GM21723 (cell line): ENCODE measurements at regions not wholly inside any gene's neighbourhood (a gene's known extent, or its start where the extent isn't known, plus 50 kb on each side); places are given as distances from the start of the nearest gene placed in this dataset.
A peak's percentile ranks its signal among the peaks of the same experiment; 100 is the strongest.
"Not testable (repeated sequence)": the region's sequence is repeated elsewhere in the genome, so short reads cannot be mapped to it uniquely, and the experiment has no call there.

Experiments used
- ATAC-seq: cut with Tn5 transposase; IDR thresholded peaks from one replicate; pipeline ENCODE4 v1.9.1; 2021; ENCODE audit warnings: mild to moderate bottlenecking, moderate library complexity; ENCODE audit not compliant: unreplicated experiment

- ATAC-seq = not testable (repeated sequence)
These were observed 80.1 kb upstream of the TMEM170B start for GRCh38 chr6:11457422-11457821.

GRCh38 chr6:11452106-11452505, 85.4 kb upstream of the TMEM170B start:
- ATAC-seq = not testable (repeated sequence)

GRCh38 chr6:11450037-11450436, 87.5 kb upstream of the TMEM170B start:
- no peak for ATAC-seq

GRCh38 chr6:11449408-11449807, 88.1 kb upstream of the TMEM170B start:
- no peak for ATAC-seq

- no peak for ATAC-seq
These were observed 89.5 kb upstream of the TMEM170B start for GRCh38 chr6:11448038-11448437.

- ATAC-seq = no peak
These were observed 90.3 kb upstream of the TMEM170B start for GRCh38 chr6:11447265-11447664.

- no peak for ATAC-seq
These were observed 92.4 kb upstream of the TMEM170B start for GRCh38 chr6:11445146-11445545.

- not testable (repeated sequence) for ATAC-seq
These were observed 94.4 kb upstream of the TMEM170B start for GRCh38 chr6:11443125-11443524.

GRCh38 chr6:11442495-11442894, 95.1 kb upstream of the TMEM170B start:
- no peak for ATAC-seq

- ATAC-seq = no peak
These were observed 97.7 kb upstream of the TMEM170B start for GRCh38 chr6:11439876-11440275.

GRCh38 chr6:11439017-11439420, 98.5 kb upstream of the TMEM170B start:
- no peak for ATAC-seq

- ATAC-seq = no peak
These were observed 99.6 kb upstream of the TMEM170B start for GRCh38 chr6:11437824-11438459.

GRCh38 chr6:11436508-11437096, 100.9 kb upstream of the TMEM170B start:
- ATAC-seq = no peak

GRCh38 chr6:11434565-11435326, 102.8 kb upstream of the TMEM170B start:
- ATAC-seq = no peak

GRCh38 chr6:11433860-11434259, 103.7 kb upstream of the TMEM170B start:
- no peak for ATAC-seq

GRCh38 chr6:11432713-11433450, 104.7 kb upstream of the TMEM170B start:
- ATAC-seq = no peak

- ATAC-seq = no peak
These were observed 105.5 kb upstream of the TMEM170B start for GRCh38 chr6:11432091-11432490.

- no peak for ATAC-seq
These were observed 106.1 kb upstream of the TMEM170B start for GRCh38 chr6:11431455-11431937.

GRCh38 chr6:11430036-11430435, 107.5 kb upstream of the TMEM170B start:
- ATAC-seq = no peak

- peak; percentile 25 for ATAC-seq
These were observed 108.0 kb upstream of the TMEM170B start for GRCh38 chr6:11429577-11429976.

GRCh38 chr6:11428895-11429294, 108.7 kb upstream of the TMEM170B start:
- peak; percentile 56 for ATAC-seq
